ENCODE measurements at regions not wholly inside any gene's neighbourhood (a gene's known extent, or its start where the extent isn't known, plus 50 kb on each side); places are given as distances from the start of the nearest gene placed in this dataset.

GRCh38 chr2:181395851-181396250, 61.3 kb upstream of the ITGA4 start:
- H3K9me3 ChIP-seq, result no peaks in the 10 kb centered on the region
- no peak overlapping the region for H3K4me3 ChIP-seq
- peaks cover 0 to 35% (median 0%) of the 10 kb centered on the region in 12 donors for H3K4me1 ChIP-seq
- no peaks in the 10 kb centered on the region for H3K27me3 ChIP-seq
- no peaks in the 10 kb centered on the region for H3K36me3 ChIP-seq
- intact Hi-C loops (cut with DNase I), result no loop called here
- WGBS, 4 donors, result 77 to 91% (median 84%) methylated on average over 2 of the region's 2 CpGs
- ATAC-seq (no peak), DNase-seq (no peak)
- peak overlapping the region in 1 of 12 donors; percentile 63 for H3K27ac ChIP-seq
- TF ChIP-seq CTCF (IDR thresholded peaks at IDR 0.05) (no peak), POLR2A (IDR thresholded peaks at IDR 0.05) (no peak)

- no peak for TF ChIP-seq POLR2A (IDR thresholded peaks at IDR 0.05)
- TF ChIP-seq CTCF (IDR thresholded peaks at IDR 0.05), result no peak
- intact Hi-C loops (cut with DNase I), result no loop called here
- Histone ChIP-seq H3K27ac (no peak overlapping the region), H3K4me1 (peaks cover 0 to 35% (median 0%) of the 10 kb centered on the region in 12 donors), H3K27me3 (no peaks in the 10 kb centered on the region), H3K9me3 (no peaks in the 10 kb centered on the region), H3K4me3 (no peak overlapping the region), H3K36me3 (no peaks in the 10 kb centered on the region)
- no peak for ATAC-seq
- WGBS, 4 donors, result 69 to 88% (median 85%) methylated on average over 6 of the region's 6 CpGs
- DNase-seq, result no peak
Observed at GRCh38 chr2:181396256-181397123, 60.7 kb upstream of the ITGA4 start.

- Histone ChIP-seq H3K4me1 (peaks cover 0 to 35% (median 0%) of the 10 kb centered on the region in 12 donors), H3K4me3 (no peak overlapping the region), H3K36me3 (no peaks in the 10 kb centered on the region), H3K9me3 (no peaks in the 10 kb centered on the region), H3K27ac (no peak overlapping the region), H3K27me3 (no peaks in the 10 kb centered on the region)
- ATAC-seq (no peak), DNase-seq (no peak)
- intact Hi-C loops (cut with DNase I), result no loop called here
- no peak for TF ChIP-seq CTCF (IDR thresholded peaks at IDR 0.05)
- no peak for TF ChIP-seq POLR2A (IDR thresholded peaks at IDR 0.05)
- 79 to 86% (median 84%) methylated on average over 4 of the region's 4 CpGs for WGBS, 4 donors
Observed at GRCh38 chr2:181397331-181397730, 59.9 kb upstream of the ITGA4 start.

- Histone ChIP-seq H3K4me3 (no peak overlapping the region), H3K4me1 (peaks cover 0 to 33% (median 0%) of the 10 kb centered on the region in 12 donors), H3K27me3 (no peaks in the 10 kb centered on the region), H3K36me3 (no peaks in the 10 kb centered on the region), H3K27ac (no peak overlapping the region), H3K9me3 (no peaks in the 10 kb centered on the region)
- ATAC-seq (no peak), DNase-seq (no peak)
- intact Hi-C loops (cut with DNase I), result no loop called here
- 88 to 95% (median 92%) methylated on average over 1 of the region's 1 CpG for WGBS, 4 donors
- TF ChIP-seq POLR2A (IDR thresholded peaks at IDR 0.05) (no peak), CTCF (IDR thresholded peaks at IDR 0.05) (no peak)
Observed at GRCh38 chr2:181398000-181398399, 59.2 kb upstream of the ITGA4 start.

Data from heart left ventricle (tissue), 16 donors.